Activated naive CD8-positive, alpha-beta T cell treated with anti-CD3 and anti-CD28 coated beads, Interleukin-2, amount 10 ng/mL, durations not matched to agents 7 days and 5 days (primary cell): ENCODE measurements at regions not wholly inside any gene's neighbourhood (a gene's known extent, or its start where the extent isn't known, plus 50 kb on each side); places are given as distances from the start of the nearest gene placed in this dataset.

Experiments
- ATAC-seq: fragments of 150-1000 bp; cut with Tn5 transposase; one replicate; pipeline ENCODE4 v1.10.0; 2021; ENCODE audit warnings: low read depth, moderate library complexity
- POLR2A ChIA-PET: fragments of 350-600 bp; sonication (Branson Sonifier 250); formaldehyde crosslinking; loops from one replicate; lab custom pipeline; 2021; ENCODE audit warnings: antibody characterized with exemption; lab: Charles Lee
- DNase-seq: peaks from one replicate; pipeline ENCODE4 v3.0.0; 2021
- H3K27ac Mint-ChIP-seq: one replicate; pipeline ENCODE4 v1.8.0; 2022; ENCODE audit warnings: mild to moderate bottlenecking, mixed read lengths
- H3K27me3 Mint-ChIP-seq: one replicate; pipeline ENCODE4 v1.8.0; 2022; ENCODE audit warnings: mild to moderate bottlenecking, moderate library complexity, mixed read lengths
- H3K36me3 Mint-ChIP-seq: one replicate; pipeline ENCODE4 v1.8.0; 2021; ENCODE audit warnings: mild to moderate bottlenecking, mixed read lengths
- H3K4me1 Mint-ChIP-seq: one replicate; pipeline ENCODE4 v1.8.0; 2021; ENCODE audit warnings: mixed read lengths
- H3K4me3 Mint-ChIP-seq: one replicate; pipeline ENCODE4 v1.8.0; 2022; ENCODE audit warnings: mild to moderate bottlenecking, moderate library complexity, mixed read lengths
- H3K9me3 Mint-ChIP-seq: one replicate; pipeline ENCODE4 v1.8.0; 2021; ENCODE audit warnings: mixed read lengths

DNA sequence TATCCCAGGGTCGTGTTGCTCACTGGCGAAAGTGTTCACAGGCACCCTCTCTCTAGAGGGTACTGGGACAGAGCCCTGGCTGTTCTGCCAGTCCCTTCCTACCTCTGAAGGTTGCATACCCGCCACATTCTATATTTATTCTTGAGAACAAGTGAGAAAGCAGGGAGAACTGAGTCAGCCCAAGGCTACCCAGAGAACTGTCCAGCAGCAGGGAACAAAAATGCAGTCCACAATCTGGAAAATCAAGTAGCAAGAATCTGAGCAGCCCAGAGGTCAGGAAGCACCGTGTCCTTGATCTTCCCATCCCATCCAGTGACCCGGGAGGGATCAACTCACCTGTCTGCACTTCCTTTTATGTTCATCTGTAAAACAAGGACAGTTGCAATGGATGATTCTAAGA lies 164.1 kb downstream of the FBXO15 start:
- DNase-seq: no peak
- POLR2A ChIA-PET: no interaction called here

DNA sequence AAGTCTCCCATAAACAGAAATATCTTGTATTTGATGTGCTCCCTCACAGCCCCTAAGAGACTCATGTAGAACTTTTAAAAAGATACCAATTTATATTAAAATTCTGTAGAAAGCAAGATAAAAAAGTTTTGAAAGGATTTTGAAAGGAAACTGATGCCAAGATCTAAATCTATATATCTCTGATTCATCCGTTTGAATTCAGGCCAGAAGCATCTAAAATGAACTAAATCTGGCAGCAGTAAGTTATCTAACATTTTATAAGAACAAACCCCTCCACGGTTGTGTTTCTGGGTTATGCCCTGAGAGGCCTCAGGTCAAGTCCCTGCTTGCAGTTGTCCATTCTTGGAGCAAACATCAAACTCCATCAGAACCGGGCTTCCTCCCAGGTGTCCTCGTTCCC lies 165.8 kb downstream of the FBXO15 start:
- POLR2A ChIA-PET: no interaction called here
- no peak overlapping the region for H3K4me3 Mint-ChIP-seq
- H3K27ac Mint-ChIP-seq: no peak overlapping the region
- H3K36me3 Mint-ChIP-seq: no peaks in the 10 kb centered on the region
- H3K9me3 Mint-ChIP-seq: no peaks in the 10 kb centered on the region
- no peaks in the 10 kb centered on the region for H3K4me1 Mint-ChIP-seq
- ATAC-seq (no peak), DNase-seq (no peak)
- no peaks in the 10 kb centered on the region for H3K27me3 Mint-ChIP-seq

More for the DNA sequence above, 164.1 kb downstream of the FBXO15 start:
- Mint-ChIP-seq H3K27me3 (peaks cover 2% of the 10 kb centered on the region), H3K4me3 (no peak overlapping the region), H3K9me3 (peaks cover 3% of the 10 kb centered on the region), H3K27ac (no peak overlapping the region), H3K4me1 (no peaks in the 10 kb centered on the region), H3K36me3 (no peaks in the 10 kb centered on the region)
- ATAC-seq: no peak

DNA sequence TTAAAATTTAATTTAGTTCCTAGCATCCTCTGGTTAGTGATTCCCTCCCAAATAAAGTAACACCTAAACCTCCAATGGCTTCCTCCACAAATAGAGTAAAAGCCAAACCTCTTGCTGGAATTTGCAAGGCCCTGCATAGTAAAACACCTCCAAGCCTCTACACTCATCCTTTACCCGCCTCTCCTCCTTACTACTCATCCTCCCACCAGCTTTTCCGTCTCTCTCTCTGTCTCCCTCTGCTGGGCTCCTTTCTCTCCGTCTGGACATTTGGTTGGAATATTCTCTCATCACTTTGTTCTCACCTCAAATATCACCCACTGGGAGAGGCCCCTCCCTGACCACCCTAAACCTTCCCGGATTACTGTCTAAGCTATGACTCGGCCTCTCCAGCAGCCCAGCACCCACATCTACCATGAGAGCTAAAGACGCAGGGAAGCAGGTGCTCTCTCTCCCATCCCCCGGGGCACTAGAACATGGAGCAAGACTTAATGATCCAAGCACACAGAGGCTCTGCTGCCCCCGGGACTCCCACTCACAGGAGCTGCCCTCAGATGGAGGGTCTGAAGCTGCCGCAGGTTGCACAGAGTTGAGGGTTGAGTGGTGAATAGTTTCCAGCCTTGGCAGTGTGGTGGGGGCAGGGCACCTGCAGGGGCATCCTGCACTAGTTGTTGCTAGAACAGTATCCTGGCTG lies 167.2 kb downstream of the FBXO15 start:
- DNase-seq (no peak), ATAC-seq (no peak)
- Mint-ChIP-seq H3K9me3 (no peaks in the 10 kb centered on the region), H3K27ac (no peak overlapping the region), H3K4me1 (no peaks in the 10 kb centered on the region), H3K36me3 (no peaks in the 10 kb centered on the region), H3K4me3 (no peak overlapping the region), H3K27me3 (peaks cover 4% of the 10 kb centered on the region)
- POLR2A ChIA-PET: no interaction called here

DNA sequence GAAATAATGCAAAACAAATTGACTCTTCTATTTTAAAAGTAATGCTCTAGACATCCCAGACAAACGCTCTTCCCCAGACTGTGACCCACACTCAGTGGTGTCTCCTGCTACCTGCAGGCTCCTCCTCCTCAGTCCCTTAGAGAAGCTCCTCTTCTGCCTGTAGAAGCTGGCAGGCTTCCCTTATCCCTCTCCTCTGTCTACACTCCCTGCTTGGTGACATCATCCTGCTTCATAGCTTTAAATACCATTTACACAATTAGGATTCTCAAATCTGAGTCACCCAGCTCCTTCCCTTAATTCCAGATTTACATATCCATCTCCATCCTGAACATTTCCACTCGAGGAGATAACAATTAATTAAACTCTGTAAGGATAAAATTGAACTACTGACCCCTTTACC lies 167.9 kb downstream of the FBXO15 start:
- DNase-seq (no peak), ATAC-seq (no peak)
- Mint-ChIP-seq H3K27ac (no peak overlapping the region), H3K4me3 (no peak overlapping the region), H3K27me3 (peaks cover 4% of the 10 kb centered on the region), H3K9me3 (no peaks in the 10 kb centered on the region), H3K4me1 (peaks cover 3% of the 10 kb centered on the region), H3K36me3 (no peaks in the 10 kb centered on the region)
- POLR2A ChIA-PET: no interaction called here

DNA sequence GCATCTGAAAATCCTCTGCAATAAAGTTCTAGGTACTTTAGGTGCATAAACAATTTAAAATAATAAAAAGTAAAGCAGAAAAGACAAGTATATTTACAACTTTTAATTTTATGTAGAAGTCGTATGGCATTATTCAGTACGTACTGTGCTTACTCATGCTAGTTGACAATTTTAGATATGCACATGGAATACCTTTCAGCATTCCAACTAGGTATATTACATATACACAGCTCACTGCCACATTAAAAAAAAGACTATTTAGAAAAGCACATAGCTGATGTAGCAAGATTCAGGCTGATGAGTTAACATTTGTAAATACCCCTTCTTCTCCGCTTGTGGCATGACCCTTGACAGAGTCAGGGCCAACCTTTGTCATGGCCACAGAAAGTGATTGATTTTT lies 171.2 kb downstream of the FBXO15 start:
- DNase-seq: no peak
- H3K9me3 Mint-ChIP-seq: no peaks in the 10 kb centered on the region
- no peak overlapping the region for H3K4me3 Mint-ChIP-seq
- H3K27me3 Mint-ChIP-seq: peaks cover 9% of the 10 kb centered on the region
- H3K4me1 Mint-ChIP-seq: peaks cover 3% of the 10 kb centered on the region
- no peak overlapping the region for H3K27ac Mint-ChIP-seq
- no peaks in the 10 kb centered on the region for H3K36me3 Mint-ChIP-seq
- POLR2A ChIA-PET: no interaction called here
- ATAC-seq: no peak

GRCh38 chr18:73975266-73975665 lies 172.4 kb downstream of the FBXO15 start:
- Mint-ChIP-seq H3K9me3 (no peaks in the 10 kb centered on the region), H3K4me1 (peaks cover 3% of the 10 kb centered on the region), H3K36me3 (no peaks in the 10 kb centered on the region), H3K4me3 (peak overlapping the region; percentile 21), H3K27me3 (peaks cover 9% of the 10 kb centered on the region), H3K27ac (no peak overlapping the region)
- POLR2A ChIA-PET: no interaction called here
- peak; percentile 91 for ATAC-seq
- peak; percentile 33 for DNase-seq

- no peak for ATAC-seq
- H3K4me1 Mint-ChIP-seq: peaks cover 3% of the 10 kb centered on the region
- POLR2A ChIA-PET: no interaction called here
- H3K9me3 Mint-ChIP-seq: no peaks in the 10 kb centered on the region
- H3K27me3 Mint-ChIP-seq: peaks cover 9% of the 10 kb centered on the region
- H3K4me3 Mint-ChIP-seq: no peak overlapping the region
- DNase-seq: no peak
- no peaks in the 10 kb centered on the region for H3K36me3 Mint-ChIP-seq
- H3K27ac Mint-ChIP-seq: no peak overlapping the region
These were observed 173.7 kb downstream of the FBXO15 start for GRCh38 chr18:73973972-73974371.

DNA sequence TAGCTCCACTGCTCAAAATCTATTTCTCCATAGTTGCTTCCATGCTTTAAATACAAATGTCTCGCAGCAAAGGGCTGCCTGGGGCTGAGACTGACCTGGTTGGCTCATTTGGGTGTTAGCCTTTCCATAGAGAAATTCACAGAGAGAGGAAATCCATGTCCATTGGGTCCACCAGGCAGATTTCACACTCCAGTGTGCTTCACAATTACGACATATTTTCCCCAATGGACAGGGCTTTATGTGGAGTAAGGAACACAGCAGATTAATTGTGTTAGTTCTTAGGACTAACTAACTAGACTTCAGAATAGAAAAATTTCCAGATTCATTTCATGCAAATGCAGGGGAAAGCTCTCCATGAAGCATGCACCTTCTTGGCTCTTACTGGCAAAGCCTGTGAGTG lies 180.7 kb downstream of the FBXO15 start:
- H3K4me3 Mint-ChIP-seq: no peak overlapping the region
- H3K36me3 Mint-ChIP-seq: no peaks in the 10 kb centered on the region
- peaks cover 3% of the 10 kb centered on the region for H3K9me3 Mint-ChIP-seq
- no peak for ATAC-seq
- no peaks in the 10 kb centered on the region for H3K27me3 Mint-ChIP-seq
- H3K4me1 Mint-ChIP-seq: no peaks in the 10 kb centered on the region
- POLR2A ChIA-PET: no interaction called here
- no peak for DNase-seq
- no peak overlapping the region for H3K27ac Mint-ChIP-seq

DNA sequence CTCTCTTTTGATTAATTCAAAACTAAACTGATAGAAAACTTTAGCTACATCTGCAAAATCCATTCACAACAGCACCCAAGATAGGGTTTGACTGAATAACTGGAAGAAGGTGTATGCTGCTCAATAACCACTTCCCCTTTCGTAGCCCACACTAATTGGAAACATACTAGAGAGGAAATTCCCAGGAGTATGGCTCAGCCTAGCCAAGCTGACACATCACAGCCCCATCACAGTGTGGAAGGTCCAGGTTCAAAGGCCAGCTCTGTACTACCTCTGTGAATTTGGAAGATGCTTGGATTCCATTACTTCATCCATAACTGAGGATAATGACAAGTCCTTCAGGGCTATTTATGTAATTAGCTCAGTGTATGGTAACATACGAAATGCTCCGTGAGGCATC lies 185.4 kb downstream of the FBXO15 start:
- Mint-ChIP-seq H3K36me3 (no peaks in the 10 kb centered on the region), H3K27me3 (peaks cover 6% of the 10 kb centered on the region), H3K9me3 (peaks cover 3% of the 10 kb centered on the region), H3K27ac (no peak overlapping the region), H3K4me1 (peaks cover 8% of the 10 kb centered on the region), H3K4me3 (no peak overlapping the region)
- POLR2A ChIA-PET: no interaction called here
- DNase-seq (no peak), ATAC-seq (no peak)

- Mint-ChIP-seq H3K4me3 (no peak overlapping the region), H3K4me1 (peaks cover 8% of the 10 kb centered on the region), H3K27me3 (peaks cover 6% of the 10 kb centered on the region), H3K36me3 (no peaks in the 10 kb centered on the region), H3K9me3 (peaks cover 3% of the 10 kb centered on the region), H3K27ac (no peak overlapping the region)
- DNase-seq: no peak
- POLR2A ChIA-PET: no interaction called here
- no peak for ATAC-seq
These were observed 185.8 kb downstream of the FBXO15 start for GRCh38 chr18:73961804-73962203.

GRCh38 chr18:73959352-73959751 lies 188.3 kb downstream of the FBXO15 start:
- Mint-ChIP-seq H3K9me3 (peaks cover 3% of the 10 kb centered on the region), H3K36me3 (no peaks in the 10 kb centered on the region), H3K27me3 (peaks cover 9% of the 10 kb centered on the region), H3K27ac (no peak overlapping the region), H3K4me1 (peaks cover 13% of the 10 kb centered on the region), H3K4me3 (no peak overlapping the region)
- DNase-seq (no peak), ATAC-seq (no peak)
- POLR2A ChIA-PET: no interaction called here

DNA sequence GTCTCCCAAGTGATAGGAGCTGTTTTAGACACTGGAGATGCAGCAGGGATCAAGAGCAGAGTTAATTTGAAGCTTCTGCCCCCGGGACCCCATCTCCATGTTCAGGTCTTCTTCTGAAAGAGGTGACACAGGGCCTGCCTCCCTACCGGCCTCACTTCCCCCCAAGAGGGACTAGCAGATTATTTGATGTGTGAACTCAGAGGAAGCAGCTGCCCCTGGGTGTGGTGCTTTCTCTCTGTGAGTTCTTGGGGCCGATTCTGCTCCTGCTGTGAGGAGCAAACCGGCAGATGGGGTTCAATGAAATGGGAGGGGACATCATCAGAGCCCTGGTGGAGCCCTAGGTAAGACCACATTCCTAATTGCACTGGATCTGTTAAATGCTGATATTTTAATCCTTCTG lies 193.4 kb downstream of the FBXO15 start:
- no peak overlapping the region for H3K4me3 Mint-ChIP-seq
- no peaks in the 10 kb centered on the region for H3K36me3 Mint-ChIP-seq
- no peak for DNase-seq
- H3K27me3 Mint-ChIP-seq: peaks cover 12% of the 10 kb centered on the region
- H3K27ac Mint-ChIP-seq: no peak overlapping the region
- peaks cover 15% of the 10 kb centered on the region for H3K4me1 Mint-ChIP-seq
- H3K9me3 Mint-ChIP-seq: no peaks in the 10 kb centered on the region
- POLR2A ChIA-PET: no interaction called here
- ATAC-seq: no peak

GRCh38 chr18:73952296-73952946 lies 195.2 kb downstream of the FBXO15 start:
- POLR2A ChIA-PET: no interaction called here
- DNase-seq (no peak), ATAC-seq (no peak)
- Mint-ChIP-seq H3K4me3 (no peak overlapping the region), H3K36me3 (no peaks in the 10 kb centered on the region), H3K27me3 (peaks cover 9% of the 10 kb centered on the region), H3K4me1 (peaks cover 8% of the 10 kb centered on the region), H3K9me3 (no peaks in the 10 kb centered on the region), H3K27ac (no peak overlapping the region)

- Mint-ChIP-seq H3K36me3 (no peaks in the 10 kb centered on the region), H3K9me3 (no peaks in the 10 kb centered on the region), H3K27ac (no peak overlapping the region), H3K4me3 (no peak overlapping the region), H3K27me3 (peaks cover 4% of the 10 kb centered on the region), H3K4me1 (peaks cover 8% of the 10 kb centered on the region)
- POLR2A ChIA-PET: no interaction called here
- DNase-seq (no peak), ATAC-seq (no peak)
These were observed 197.4 kb downstream of the FBXO15 start for GRCh38 chr18:73950116-73950700.
